Fibroblast of the conjunctiva (primary cell): ENCODE measurements at regions not wholly inside any gene's neighbourhood (a gene's known extent, or its start where the extent isn't known, plus 50 kb on each side); places are given as distances from the start of the nearest gene placed in this dataset.
"Not testable (repeated sequence)": the region's sequence is repeated elsewhere in the genome, so short reads cannot be mapped to it uniquely, and the experiment has no call there.

Source experiments
- DNase-seq: peaks from one replicate; pipeline ENCODE4 v3.0.0-alpha.2; 2010; ENCODE audit warnings: low read depth

- no peak for DNase-seq
Observed at GRCh38 chr2:81043681-81044080, 739.1 kb upstream of the LRRTM1 start.

- no peak for DNase-seq
Observed at GRCh38 chr2:81007104-81007503, 702.6 kb upstream of the LRRTM1 start.

- DNase-seq = no peak
Observed at GRCh38 chr2:81002906-81003305, 698.4 kb upstream of the LRRTM1 start.

- DNase-seq = no peak
Observed at GRCh38 chr2:80987466-80987865, 682.9 kb upstream of the LRRTM1 start.

GRCh38 chr2:80969900-80970299 lies 665.3 kb upstream of the LRRTM1 start:
- no peak for DNase-seq

- DNase-seq = no peak
Observed at GRCh38 chr2:80968450-80968849, 663.9 kb upstream of the LRRTM1 start.

GRCh38 chr2:80947601-80948130 lies 643.1 kb upstream of the LRRTM1 start:
- no peak for DNase-seq

- DNase-seq = no peak
Observed at GRCh38 chr2:80943487-80943886, 638.9 kb upstream of the LRRTM1 start.

GRCh38 chr2:80942766-80943165 lies 638.2 kb upstream of the LRRTM1 start:
- no peak for DNase-seq

GRCh38 chr2:80938463-80938862 lies 633.9 kb upstream of the LRRTM1 start:
- DNase-seq = no peak

- not testable (repeated sequence) for DNase-seq
Observed at GRCh38 chr2:80931820-80932219, 627.3 kb upstream of the LRRTM1 start.

GRCh38 chr2:80930777-80931176 lies 626.2 kb upstream of the LRRTM1 start:
- DNase-seq = no peak

- no peak for DNase-seq
Observed at GRCh38 chr2:80926168-80926567, 621.6 kb upstream of the LRRTM1 start.

- DNase-seq = no peak
Observed at GRCh38 chr2:80896576-80896975, 592.0 kb upstream of the LRRTM1 start.

- no peak for DNase-seq
Observed at GRCh38 chr2:80894486-80894885, 589.9 kb upstream of the LRRTM1 start.

- no peak for DNase-seq
Observed at GRCh38 chr2:80893711-80894110, 589.2 kb upstream of the LRRTM1 start.

GRCh38 chr2:80889009-80889408 lies 584.5 kb upstream of the LRRTM1 start:
- DNase-seq = no peak

- no peak for DNase-seq
Observed at GRCh38 chr2:80887841-80888378, 583.4 kb upstream of the LRRTM1 start.

GRCh38 chr2:80874374-80874773 lies 569.8 kb upstream of the LRRTM1 start:
- DNase-seq = no peak

- DNase-seq = no peak
Observed at GRCh38 chr2:80869858-80870438, 565.4 kb upstream of the LRRTM1 start.

- DNase-seq = no peak
Observed at GRCh38 chr2:80863147-80863714, 558.7 kb upstream of the LRRTM1 start.

- no peak for DNase-seq
Observed at GRCh38 chr2:80858965-80859364, 554.4 kb upstream of the LRRTM1 start.

GRCh38 chr2:80856227-80856626 lies 551.7 kb upstream of the LRRTM1 start:
- DNase-seq = no peak

GRCh38 chr2:80854831-80855230 lies 550.3 kb upstream of the LRRTM1 start:
- DNase-seq = no peak
